HK-2 (cell line): ENCODE measurements at regions not wholly inside any gene's neighbourhood (a gene's known extent, or its start where the extent isn't known, plus 50 kb on each side); places are given as distances from the start of the nearest gene placed in this dataset.
"Not testable (repeated sequence)": the region's sequence is repeated elsewhere in the genome, so short reads cannot be mapped to it uniquely, and the experiment has no call there.

Experiments
- DNase-seq: peaks from one replicate; pipeline ENCODE4 v3.0.0-alpha.2; 2018; ENCODE audit not compliant: unreplicated experiment

GRCh38 chr2:52390651-52391050 is 1358.7 kb upstream of the NRXN1 start:
- no peak for DNase-seq

- no peak for DNase-seq
Observed at GRCh38 chr2:52387937-52388590, 1356.1 kb upstream of the NRXN1 start.

- no peak for DNase-seq
Observed at GRCh38 chr2:52386433-52387030, 1354.6 kb upstream of the NRXN1 start.

- no peak for DNase-seq
Observed at GRCh38 chr2:52383541-52383940, 1351.6 kb upstream of the NRXN1 start.

GRCh38 chr2:52369178-52369577 is 1337.2 kb upstream of the NRXN1 start:
- DNase-seq, result no peak

- DNase-seq, result no peak
Observed at GRCh38 chr2:52368141-52368540, 1336.2 kb upstream of the NRXN1 start.

GRCh38 chr2:52365946-52366345 is 1334.0 kb upstream of the NRXN1 start:
- DNase-seq, result no peak

- DNase-seq, result no peak
Observed at GRCh38 chr2:52356556-52356955, 1324.6 kb upstream of the NRXN1 start.

GRCh38 chr2:52347292-52347691 is 1315.4 kb upstream of the NRXN1 start:
- DNase-seq, result no peak

- no peak for DNase-seq
Observed at GRCh38 chr2:52345676-52346075, 1313.7 kb upstream of the NRXN1 start.

GRCh38 chr2:52345082-52345481 is 1313.2 kb upstream of the NRXN1 start:
- no peak for DNase-seq

- DNase-seq, result no peak
Observed at GRCh38 chr2:52343706-52344266, 1311.9 kb upstream of the NRXN1 start.

- no peak for DNase-seq
Observed at GRCh38 chr2:52343010-52343409, 1311.1 kb upstream of the NRXN1 start.

GRCh38 chr2:52342458-52342857 is 1310.5 kb upstream of the NRXN1 start:
- no peak for DNase-seq

GRCh38 chr2:52341732-52342131 is 1309.8 kb upstream of the NRXN1 start:
- DNase-seq, result no peak

GRCh38 chr2:52340171-52340570 is 1308.2 kb upstream of the NRXN1 start:
- no peak for DNase-seq

- not testable (repeated sequence) for DNase-seq
Observed at GRCh38 chr2:52337786-52338185, 1305.9 kb upstream of the NRXN1 start.

- DNase-seq, result no peak
Observed at GRCh38 chr2:52336951-52337350, 1305.0 kb upstream of the NRXN1 start.

GRCh38 chr2:52335727-52336126 is 1303.8 kb upstream of the NRXN1 start:
- DNase-seq, result no peak

- no peak for DNase-seq
Observed at GRCh38 chr2:52334185-52334584, 1302.3 kb upstream of the NRXN1 start.

- DNase-seq, result no peak
Observed at GRCh38 chr2:52327641-52328040, 1295.7 kb upstream of the NRXN1 start.

- DNase-seq, result no peak
Observed at GRCh38 chr2:52314231-52314630, 1282.3 kb upstream of the NRXN1 start.

- no peak for DNase-seq
Observed at GRCh38 chr2:52312486-52312885, 1280.6 kb upstream of the NRXN1 start.

GRCh38 chr2:52311862-52312261 is 1279.9 kb upstream of the NRXN1 start:
- no peak for DNase-seq
